ENCODE measurements at regions not wholly inside any gene's neighbourhood (a gene's known extent, or its start where the extent isn't known, plus 50 kb on each side); places are given as distances from the start of the nearest gene placed in this dataset.

- ATAC-seq (no peak), DNase-seq (no peak)
- Histone ChIP-seq H3K4me3 (no peak overlapping the region), H3K36me3 (ENCODE audit: low read depth) (no peaks in the 10 kb centered on the region), H3K4me1 (ENCODE audit: low read depth) (no peaks in the 10 kb centered on the region), H3K9me3 (no peaks in the 10 kb centered on the region)
- no peak for TF ChIP-seq CTCF (IDR thresholded peaks at IDR 0.05)
- intact Hi-C loops (cut with DNase I, micrococcal nuclease): no loop called here
These were observed 65.8 kb downstream of the RESF1 start for GRCh38 chr12:32024884-32025592.

GRCh38 chr12:32025906-32026305, 66.7 kb downstream of the RESF1 start:
- intact Hi-C loops (cut with DNase I, micrococcal nuclease): no loop called here
- H3K4me1 ChIP-seq (ENCODE audit: low read depth): no peaks in the 10 kb centered on the region
- H3K4me3 ChIP-seq: no peak overlapping the region
- ATAC-seq (peak; percentile 60), DNase-seq (peak in 1 of 3 donors; percentile 11)
- no peak for TF ChIP-seq CTCF (IDR thresholded peaks at IDR 0.05)
- H3K36me3 ChIP-seq (ENCODE audit: low read depth): no peaks in the 10 kb centered on the region
- no peaks in the 10 kb centered on the region for H3K9me3 ChIP-seq

GRCh38 chr12:32027684-32028365, 68.6 kb downstream of the RESF1 start:
- no peaks in the 10 kb centered on the region for H3K9me3 ChIP-seq
- ATAC-seq (no peak), DNase-seq (peak in 1 of 3 donors; percentile 4)
- intact Hi-C loops (cut with DNase I, micrococcal nuclease): no loop called here
- no peaks in the 10 kb centered on the region for H3K36me3 ChIP-seq (ENCODE audit: low read depth)
- no peak overlapping the region for H3K4me3 ChIP-seq
- no peaks in the 10 kb centered on the region for H3K4me1 ChIP-seq (ENCODE audit: low read depth)
- no peak for TF ChIP-seq CTCF (IDR thresholded peaks at IDR 0.05)

GRCh38 chr12:32030151-32030550, 70.9 kb downstream of the RESF1 start:
- no peak for DNase-seq
- Histone ChIP-seq H3K36me3 (ENCODE audit: low read depth) (no peaks in the 10 kb centered on the region), H3K9me3 (no peaks in the 10 kb centered on the region), H3K4me3 (no peak overlapping the region), H3K4me1 (ENCODE audit: low read depth) (no peaks in the 10 kb centered on the region)
- TF ChIP-seq CTCF (IDR thresholded peaks at IDR 0.05): no peak
- ATAC-seq: no peak
- intact Hi-C loops (cut with DNase I, micrococcal nuclease): no loop called here

- intact Hi-C loops (cut with DNase I, micrococcal nuclease): no loop called here
- no peaks in the 10 kb centered on the region for H3K36me3 ChIP-seq (ENCODE audit: low read depth)
- no peak for TF ChIP-seq CTCF (IDR thresholded peaks at IDR 0.05)
- H3K9me3 ChIP-seq: no peaks in the 10 kb centered on the region
- no peak overlapping the region for H3K4me3 ChIP-seq
- DNase-seq (no peak), ATAC-seq (no peak)
- H3K4me1 ChIP-seq (ENCODE audit: low read depth): no peaks in the 10 kb centered on the region
These were observed 71.5 kb downstream of the RESF1 start for GRCh38 chr12:32030676-32031075.

Data from mucosa of descending colon (tissue), 3 donors.